Skin of body (tissue), 1 donor: ENCODE measurements at regions not wholly inside any gene's neighbourhood (a gene's known extent, or its start where the extent isn't known, plus 50 kb on each side); places are given as distances from the start of the nearest gene placed in this dataset.
"Not testable (repeated sequence)": the region's sequence is repeated elsewhere in the genome, so short reads cannot be mapped to it uniquely, and the experiment has no call there.

Experiments
- DNase-seq: peaks from one replicate; lab custom pipeline; 2025; lab: John Stamatoyannopoulos, UW

DNA sequence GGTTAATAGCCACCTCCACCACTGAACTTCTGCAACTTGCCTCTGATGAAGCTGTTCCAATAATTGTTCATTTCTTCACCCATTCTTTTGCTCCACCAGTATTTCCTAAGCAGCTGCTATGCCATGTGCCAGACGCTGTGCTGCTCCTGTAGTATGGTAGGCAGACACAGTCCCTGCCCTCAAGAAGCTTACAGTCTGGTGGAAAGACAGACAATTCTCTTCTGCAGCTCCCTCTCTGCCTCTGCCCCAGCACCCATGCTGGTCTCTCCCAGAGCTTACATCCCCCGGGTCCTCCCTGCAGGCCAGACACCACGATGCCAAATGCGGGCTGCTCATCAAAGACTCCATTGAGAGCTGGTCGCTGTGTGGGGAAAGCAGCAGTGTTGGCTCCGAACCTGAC is 111.6 kb upstream of the ESRRB start:
- no peak for DNase-seq

DNA sequence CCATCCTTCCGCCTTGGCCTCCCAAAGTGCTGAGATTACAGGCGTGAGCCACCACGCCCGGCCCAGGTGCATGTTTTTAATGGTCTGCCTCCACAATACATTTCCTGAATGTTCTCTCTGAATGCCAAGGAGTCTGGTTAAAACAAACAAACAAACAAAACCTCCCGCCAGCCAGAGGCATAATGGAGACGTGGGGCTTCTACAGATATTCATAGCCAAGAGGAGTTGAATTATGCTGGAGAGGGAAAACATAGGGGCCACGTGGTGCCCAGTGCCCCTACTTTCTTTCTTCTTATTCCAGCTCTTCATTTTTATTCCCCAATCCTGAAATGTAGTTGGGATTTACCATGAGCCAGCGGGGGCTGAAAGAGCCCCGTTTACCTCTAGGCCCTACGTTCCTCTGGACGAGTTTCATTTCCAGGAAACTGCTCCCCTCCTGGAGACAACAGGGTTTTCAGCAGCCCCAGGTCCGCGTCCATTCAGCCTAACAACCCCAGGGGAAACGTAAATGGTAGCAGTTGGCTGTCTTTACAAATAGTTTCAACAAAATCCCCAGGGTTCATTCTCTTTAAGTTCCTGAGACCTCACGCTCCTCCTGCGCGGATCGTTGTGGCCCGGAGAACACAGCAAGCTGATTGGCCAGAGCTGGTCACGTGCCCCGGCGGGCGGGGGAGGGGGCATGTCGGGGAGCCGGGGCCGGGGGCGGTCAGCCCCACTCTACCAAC is 108.5 kb upstream of the ESRRB start:
- DNase-seq: peak; percentile 2

- peak; percentile 1 for DNase-seq
These were observed 107.9 kb upstream of the ESRRB start for GRCh38 chr14:76268047-76268431.

DNA sequence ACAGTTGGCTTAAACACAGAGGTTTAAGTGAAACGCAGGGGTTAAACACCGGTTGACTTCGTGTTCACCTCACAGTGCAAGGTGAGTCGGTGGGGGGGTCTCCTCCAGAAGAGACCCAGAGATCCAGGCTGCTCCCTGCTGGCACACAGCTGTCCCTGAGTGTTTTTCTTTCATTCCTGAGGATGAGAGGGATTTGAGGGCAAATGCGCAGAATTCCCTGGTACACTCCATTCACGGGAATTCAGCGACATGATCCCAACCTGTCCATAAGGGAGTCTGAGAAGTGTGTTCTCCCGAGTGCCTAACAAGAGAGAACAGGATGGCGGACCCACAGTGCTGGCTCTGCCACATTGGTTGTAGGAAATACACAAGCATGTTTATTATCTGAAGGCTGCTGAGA is 107.2 kb upstream of the ESRRB start:
- no peak for DNase-seq

GRCh38 chr14:76271041-76271755 is 104.7 kb upstream of the ESRRB start:
- DNase-seq: no peak

DNA sequence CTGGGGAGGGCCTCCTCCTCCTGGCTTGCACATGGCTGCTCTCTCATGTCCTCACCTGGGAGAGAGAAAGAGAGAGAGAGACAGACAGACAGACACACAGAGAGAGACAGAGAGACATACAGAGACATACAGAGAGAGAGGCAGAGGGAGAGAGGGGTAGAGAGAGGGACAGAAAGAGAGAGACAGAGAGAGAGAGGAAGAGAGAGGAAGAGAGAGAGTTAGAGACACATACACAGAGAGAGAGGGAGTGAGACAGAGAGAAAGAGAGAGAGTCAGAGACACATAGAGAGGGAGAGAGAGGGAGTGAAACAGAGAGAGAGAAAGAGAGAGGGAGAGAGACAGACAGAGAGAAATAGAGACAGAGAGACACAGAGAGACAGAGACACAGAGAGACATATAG is 103.6 kb upstream of the ESRRB start:
- no peak for DNase-seq

DNA sequence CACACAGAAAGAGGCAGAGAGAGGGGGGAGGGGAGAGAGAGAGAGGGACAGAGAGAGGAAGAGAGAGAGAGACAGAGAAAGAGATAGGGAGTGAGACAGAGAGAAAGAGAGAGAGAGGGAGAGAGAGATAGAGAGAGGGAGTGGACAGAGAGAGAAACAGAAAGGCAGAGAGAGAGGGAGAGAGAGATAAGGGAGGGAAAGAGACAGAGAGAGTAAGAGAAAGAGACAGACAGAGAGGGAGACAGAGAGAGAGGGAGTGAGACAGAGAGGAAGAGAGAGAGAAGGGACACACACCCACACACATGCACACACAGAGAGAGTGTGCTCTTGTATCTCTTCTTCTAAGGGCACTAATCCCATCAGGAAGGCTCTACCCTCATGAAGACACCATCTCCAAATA is 103.2 kb upstream of the ESRRB start:
- DNase-seq: no peak

- DNase-seq: no peak
These were observed 102.6 kb upstream of the ESRRB start for GRCh38 chr14:76273346-76273745.

DNA sequence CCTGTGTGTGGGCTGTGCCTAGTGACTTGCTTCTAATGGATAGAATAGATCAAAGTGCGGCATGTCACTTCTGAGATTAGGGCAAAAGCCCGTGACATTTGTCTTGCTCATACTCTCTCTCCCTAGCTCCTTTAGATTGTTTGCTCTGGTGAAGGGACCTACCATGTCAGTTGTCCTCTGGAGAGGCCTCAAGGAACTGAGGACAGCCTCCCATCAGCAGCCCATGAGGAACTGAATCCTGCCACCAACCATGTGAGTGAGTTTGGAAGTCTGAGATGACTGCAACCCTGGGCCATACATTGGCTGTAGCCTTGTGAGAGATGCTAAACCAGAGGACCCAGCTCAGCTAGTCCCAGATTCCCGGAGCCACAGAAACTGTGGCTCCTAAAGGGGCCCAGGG is 101.6 kb upstream of the ESRRB start:
- DNase-seq: no peak

DNA sequence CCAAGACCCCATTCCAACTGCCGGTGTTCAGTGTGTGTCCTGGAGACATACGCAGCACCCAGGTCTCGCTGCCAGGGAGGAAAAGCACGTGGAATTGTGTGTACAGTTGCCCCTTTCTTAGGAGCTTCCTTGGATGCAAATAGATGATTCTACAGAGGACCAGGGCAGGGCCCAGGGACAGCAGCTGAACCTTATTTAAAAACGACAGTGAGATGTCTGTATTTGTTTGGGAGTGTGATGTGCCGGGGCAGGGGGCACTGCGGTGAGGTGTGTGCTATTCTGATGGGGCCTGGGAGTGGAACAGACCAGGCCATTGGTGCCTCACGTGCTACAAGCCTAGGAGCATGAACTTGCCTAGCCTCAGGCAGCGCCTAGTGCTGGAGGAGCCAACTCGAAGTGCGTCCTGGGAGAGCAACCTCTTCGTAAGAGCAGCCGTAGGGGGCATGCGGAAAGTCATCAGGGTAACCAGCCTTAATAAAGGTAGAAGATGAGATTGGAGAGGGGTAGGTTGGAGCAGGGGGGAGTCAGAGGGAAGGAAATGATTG is 98.3 kb upstream of the ESRRB start:
- DNase-seq: no peak

DNA sequence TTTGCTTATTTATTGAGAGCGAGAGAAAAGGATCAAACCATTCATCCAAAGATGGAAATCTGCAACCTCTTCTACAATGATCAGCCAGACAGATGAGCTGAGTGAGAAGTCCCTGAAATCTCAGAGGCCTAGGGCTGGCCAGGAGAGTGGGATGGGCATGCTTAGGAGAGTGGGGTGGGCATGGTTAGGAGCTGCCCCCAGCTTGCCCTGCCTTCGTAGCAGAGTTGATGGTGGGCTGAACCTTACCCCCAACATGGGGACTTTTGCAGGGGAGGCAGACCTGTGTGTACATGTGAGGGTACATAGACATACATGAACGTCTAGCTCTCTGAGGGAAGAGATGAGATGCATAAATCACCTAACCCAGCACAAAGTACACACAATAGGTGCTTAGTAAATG is 95.7 kb upstream of the ESRRB start:
- DNase-seq: no peak

DNA sequence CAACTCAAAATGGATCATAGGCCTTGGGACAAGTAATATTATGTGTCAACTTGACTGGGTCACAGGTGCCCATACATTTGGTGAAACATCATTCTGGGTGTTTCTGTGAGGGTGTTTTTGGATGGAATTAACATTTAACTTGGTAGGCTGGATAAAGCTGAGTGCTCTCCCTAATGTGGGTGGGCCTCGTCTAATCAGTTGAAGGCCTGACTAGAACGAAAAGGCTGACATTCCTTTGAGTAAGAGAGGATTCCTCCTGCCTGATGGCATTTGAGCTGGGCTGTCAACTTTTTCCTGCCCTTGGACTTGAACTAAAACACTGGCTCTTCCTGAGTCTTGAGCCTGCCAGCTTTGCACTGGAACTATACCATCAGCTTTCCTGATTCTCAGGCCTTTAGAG is 93.4 kb upstream of the ESRRB start:
- DNase-seq: no peak

GRCh38 chr14:76287063-76287462 is 88.9 kb upstream of the ESRRB start:
- no peak for DNase-seq

DNA sequence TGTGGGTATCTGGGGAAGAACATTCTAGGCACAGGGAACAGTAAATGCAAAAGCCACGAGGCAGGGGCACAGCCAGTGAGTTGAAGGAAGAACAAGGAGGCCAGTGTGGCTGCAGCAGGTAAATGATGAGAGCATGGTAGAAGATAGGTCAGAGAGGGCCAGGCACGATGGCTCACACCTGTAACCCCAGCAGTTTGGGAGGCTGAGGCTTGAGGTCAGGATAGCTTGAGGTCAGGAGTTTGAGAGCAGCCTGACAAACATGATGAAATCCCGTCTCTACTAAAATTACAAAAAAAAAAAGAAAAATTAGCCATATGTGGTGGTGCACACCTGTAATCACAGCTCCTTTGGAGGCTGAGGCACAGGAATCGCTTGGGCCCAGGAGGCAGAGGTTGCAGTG is 86.7 kb upstream of the ESRRB start:
- no peak for DNase-seq

GRCh38 chr14:76292561-76292960 is 83.4 kb upstream of the ESRRB start:
- no peak for DNase-seq

DNA sequence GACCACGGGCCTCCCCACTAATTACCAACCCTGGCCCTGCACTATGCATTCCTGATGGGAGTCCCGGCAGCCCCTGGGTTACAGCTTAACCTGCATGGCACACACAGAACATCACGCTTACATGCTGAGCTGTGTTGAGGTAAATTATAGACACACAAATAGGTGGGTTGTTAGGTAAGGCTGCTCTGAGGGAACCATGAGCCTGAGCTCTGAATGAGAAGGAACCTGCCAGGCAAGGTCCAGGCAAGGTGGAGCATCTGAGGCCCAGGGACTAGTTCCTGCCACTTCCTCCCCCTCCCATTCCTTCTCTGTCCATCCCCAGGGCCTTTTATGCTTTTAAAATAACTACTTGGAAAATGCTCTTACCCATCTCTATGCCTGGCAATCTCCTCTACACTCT is 82.7 kb upstream of the ESRRB start:
- DNase-seq: no peak

DNA sequence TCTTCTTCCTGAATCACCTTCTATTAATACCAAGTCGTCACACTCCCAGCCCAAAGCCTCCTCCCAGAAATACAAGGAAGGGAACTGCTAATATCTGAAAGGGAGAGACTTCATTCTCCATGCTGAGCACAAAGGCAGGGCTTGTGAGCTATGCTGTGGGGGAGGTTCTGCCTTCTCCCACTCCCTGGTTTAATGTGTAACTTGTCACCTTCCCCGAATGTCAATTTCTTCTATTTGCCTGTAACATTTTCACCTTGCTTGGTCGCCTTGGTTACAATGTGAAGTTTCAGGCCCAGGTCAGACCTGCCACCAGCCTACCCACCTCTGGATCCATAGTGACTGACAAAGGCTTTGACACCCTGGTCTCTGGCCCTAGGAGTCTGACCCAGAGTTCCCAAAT is 82.0 kb upstream of the ESRRB start:
- no peak for DNase-seq

DNA sequence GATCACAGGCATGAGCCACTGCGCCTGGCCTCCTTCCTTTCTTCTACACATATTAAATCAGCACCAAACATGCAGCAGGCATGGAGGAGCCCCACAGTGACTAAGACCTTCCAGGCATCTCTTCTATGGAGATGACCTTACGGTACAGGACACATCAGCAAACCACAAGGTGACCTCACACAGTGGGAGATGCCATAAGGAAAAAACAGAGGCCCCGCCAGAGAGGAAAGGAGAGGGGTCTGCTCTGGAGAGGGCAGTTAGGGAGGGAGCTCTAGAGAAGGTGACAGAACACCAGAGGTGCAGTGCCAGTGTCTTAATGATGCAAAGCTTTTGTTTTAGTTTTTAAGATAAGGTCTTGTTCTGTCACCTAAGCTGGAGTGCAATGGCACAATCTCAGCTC is 81.1 kb upstream of the ESRRB start:
- DNase-seq: no peak

DNA sequence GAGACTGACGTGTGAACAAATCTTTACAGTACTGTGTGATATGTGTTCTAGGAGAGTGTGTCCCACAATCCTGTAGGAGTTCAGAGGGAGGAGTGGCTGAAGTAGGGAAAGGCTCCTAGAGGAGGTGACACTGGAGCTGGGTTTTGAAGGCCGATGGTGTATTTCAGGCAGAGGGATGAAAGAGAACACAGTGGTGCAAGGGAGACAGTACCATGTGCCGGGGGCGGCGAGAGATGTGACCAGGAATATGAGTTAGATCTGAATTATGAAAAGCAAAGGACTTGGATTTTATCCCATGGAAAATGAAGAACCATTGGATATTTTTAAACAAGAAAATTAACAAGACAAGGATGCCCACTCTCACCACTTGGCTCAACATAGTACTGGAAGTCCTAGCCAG is 77.0 kb upstream of the ESRRB start:
- DNase-seq: no peak

GRCh38 chr14:76303188-76303587 is 72.7 kb upstream of the ESRRB start:
- DNase-seq: not testable (repeated sequence)

GRCh38 chr14:76304536-76305267 is 71.2 kb upstream of the ESRRB start:
- DNase-seq: no peak

DNA sequence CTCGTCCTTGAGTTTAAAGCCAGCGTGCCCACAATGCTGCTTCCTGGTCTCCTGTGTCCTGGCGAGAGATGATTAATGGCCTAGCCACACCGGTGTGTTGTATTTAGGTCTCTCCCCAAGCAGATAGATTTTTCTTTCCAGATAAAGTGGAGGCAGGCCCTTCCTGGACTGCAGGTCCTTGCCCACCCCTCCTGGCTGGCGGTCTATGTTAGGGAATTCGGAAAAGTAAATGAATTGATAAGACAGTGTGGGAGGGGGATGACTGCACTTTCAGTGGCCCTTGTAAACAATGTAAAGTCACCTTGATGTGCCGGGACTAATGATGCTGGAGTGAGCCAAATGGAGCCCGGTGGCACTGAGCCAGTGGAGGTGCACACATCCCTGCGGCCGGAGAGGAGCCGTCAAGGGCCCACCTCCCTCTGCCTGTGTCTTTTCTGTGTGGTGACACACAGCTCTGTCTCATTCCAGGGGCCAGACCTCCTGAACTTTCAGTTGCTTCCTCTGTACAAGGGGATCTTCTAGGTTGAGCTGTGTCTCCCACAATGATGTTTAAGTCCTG is 70.6 kb upstream of the ESRRB start:
- DNase-seq: no peak
